Nephron progenitor cell (in vitro differentiated cells): ENCODE measurements at regions not wholly inside any gene's neighbourhood (a gene's known extent, or its start where the extent isn't known, plus 50 kb on each side); places are given as distances from the start of the nearest gene placed in this dataset.

ENCODE experiments used
- DNase-seq: peaks from one replicate; pipeline ENCODE4 v3.0.0; 2021
- H3K27ac Mint-ChIP-seq: 2 replicates; pipeline ENCODE4 v1.8.0; 2021; ENCODE audit warnings: mild to moderate bottlenecking, moderate library complexity, mixed read lengths
- H3K27me3 Mint-ChIP-seq: 2 replicates; pipeline ENCODE4 v1.8.0; 2021; ENCODE audit warnings: mild to moderate bottlenecking, low read depth, mixed read lengths; ENCODE audit not compliant: poor library complexity
- H3K36me3 Mint-ChIP-seq: 2 replicates; pipeline ENCODE4 v1.8.0; 2021; ENCODE audit warnings: low read depth, mixed read lengths
- H3K4me1 Mint-ChIP-seq: 2 replicates; pipeline ENCODE4 v1.8.0; 2021; ENCODE audit warnings: mixed read lengths
- H3K4me3 Mint-ChIP-seq: 2 replicates; pipeline ENCODE4 v1.8.0; 2021; ENCODE audit warnings: mild to moderate bottlenecking, moderate library complexity, mixed read lengths
- H3K9me3 Mint-ChIP-seq: 2 replicates; pipeline ENCODE4 v1.8.0; 2021; ENCODE audit warnings: mild to moderate bottlenecking, moderate library complexity, mixed read lengths
- TF ChIP-seq, protein P1 (sequence below): fragments of 200-600 bp; sonication (generic); IDR thresholded peaks from 2 replicates; pipeline ENCODE4 v1.5.0; 2021; ENCODE audit warnings: antibody characterized with exemption

DNA sequence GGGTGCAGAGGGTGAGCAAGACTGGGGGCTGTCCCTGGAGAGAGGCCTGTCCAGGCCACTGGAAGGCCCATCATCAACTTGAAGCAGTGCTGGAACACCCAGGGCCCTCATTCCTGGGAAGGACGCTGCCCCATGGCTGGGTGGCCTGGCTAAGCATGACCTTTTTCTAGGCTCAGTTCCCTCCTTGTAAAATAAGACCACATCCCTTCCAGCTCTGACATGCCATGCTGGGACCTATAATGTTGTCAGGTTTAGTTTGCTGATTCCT lies 62.8 kb downstream of the SYNE3 start:
- TF ChIP-seq, protein P1, sequence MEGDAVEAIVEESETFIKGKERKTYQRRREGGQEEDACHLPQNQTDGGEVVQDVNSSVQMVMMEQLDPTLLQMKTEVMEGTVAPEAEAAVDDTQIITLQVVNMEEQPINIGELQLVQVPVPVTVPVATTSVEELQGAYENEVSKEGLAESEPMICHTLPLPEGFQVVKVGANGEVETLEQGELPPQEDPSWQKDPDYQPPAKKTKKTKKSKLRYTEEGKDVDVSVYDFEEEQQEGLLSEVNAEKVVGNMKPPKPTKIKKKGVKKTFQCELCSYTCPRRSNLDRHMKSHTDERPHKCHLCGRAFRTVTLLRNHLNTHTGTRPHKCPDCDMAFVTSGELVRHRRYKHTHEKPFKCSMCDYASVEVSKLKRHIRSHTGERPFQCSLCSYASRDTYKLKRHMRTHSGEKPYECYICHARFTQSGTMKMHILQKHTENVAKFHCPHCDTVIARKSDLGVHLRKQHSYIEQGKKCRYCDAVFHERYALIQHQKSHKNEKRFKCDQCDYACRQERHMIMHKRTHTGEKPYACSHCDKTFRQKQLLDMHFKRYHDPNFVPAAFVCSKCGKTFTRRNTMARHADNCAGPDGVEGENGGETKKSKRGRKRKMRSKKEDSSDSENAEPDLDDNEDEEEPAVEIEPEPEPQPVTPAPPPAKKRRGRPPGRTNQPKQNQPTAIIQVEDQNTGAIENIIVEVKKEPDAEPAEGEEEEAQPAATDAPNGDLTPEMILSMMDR = no peak
- Mint-ChIP-seq H3K27me3 (peaks cover 19% of the 10 kb centered on the region), H3K4me3 (no peak overlapping the region), H3K9me3 (peaks cover 3% of the 10 kb centered on the region), H3K27ac (peak overlapping the region; percentile 33), H3K4me1 (peaks cover 19% of the 10 kb centered on the region), H3K36me3 (no peaks in the 10 kb centered on the region)
- no peak for DNase-seq

DNA sequence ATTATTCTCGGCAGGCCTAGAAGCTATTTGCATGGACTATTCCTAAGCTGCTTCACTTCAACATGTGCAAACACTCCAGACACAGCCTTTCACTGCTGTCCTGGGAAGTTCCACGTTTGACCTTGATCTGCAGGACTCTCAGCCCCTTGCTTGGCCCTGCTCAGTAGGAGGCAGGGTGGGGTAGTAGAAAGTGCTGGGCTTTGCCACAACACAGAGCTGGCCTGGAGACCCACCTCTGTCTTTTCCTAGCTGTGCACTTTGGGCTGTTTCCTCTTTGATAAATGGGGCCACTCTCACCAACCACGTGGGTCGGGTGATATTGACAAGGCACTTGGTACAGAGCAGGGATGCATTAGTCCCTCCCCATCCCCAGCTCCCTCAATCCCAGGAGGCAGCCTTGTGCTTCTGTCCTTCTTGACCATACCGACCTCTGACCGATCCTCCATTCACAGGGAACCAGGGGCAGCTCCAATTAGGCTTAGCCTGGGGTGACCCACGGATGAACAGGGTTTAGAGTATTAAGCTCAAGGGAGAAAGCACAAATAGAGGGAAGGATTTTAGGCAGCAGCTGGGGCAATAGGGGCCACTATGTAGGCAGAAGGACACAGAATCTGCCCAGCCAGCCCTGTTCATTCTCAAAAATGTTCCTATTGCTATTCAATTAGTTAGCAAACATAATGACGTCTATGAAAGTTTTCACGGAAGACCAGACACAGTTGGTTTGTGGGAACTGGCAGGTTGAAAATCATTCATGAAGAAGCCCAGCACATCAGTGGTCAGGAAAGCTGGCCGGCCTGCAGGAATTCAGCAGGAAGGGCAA lies 63.3 kb downstream of the SYNE3 start:
- Mint-ChIP-seq H3K36me3 (no peaks in the 10 kb centered on the region), H3K9me3 (peaks cover 3% of the 10 kb centered on the region), H3K27me3 (peaks cover 14% of the 10 kb centered on the region), H3K4me1 (peaks cover 19% of the 10 kb centered on the region), H3K27ac (peak overlapping the region; percentile 33), H3K4me3 (no peak overlapping the region)
- TF ChIP-seq, protein P1 = no peak
- DNase-seq = no peak

DNA sequence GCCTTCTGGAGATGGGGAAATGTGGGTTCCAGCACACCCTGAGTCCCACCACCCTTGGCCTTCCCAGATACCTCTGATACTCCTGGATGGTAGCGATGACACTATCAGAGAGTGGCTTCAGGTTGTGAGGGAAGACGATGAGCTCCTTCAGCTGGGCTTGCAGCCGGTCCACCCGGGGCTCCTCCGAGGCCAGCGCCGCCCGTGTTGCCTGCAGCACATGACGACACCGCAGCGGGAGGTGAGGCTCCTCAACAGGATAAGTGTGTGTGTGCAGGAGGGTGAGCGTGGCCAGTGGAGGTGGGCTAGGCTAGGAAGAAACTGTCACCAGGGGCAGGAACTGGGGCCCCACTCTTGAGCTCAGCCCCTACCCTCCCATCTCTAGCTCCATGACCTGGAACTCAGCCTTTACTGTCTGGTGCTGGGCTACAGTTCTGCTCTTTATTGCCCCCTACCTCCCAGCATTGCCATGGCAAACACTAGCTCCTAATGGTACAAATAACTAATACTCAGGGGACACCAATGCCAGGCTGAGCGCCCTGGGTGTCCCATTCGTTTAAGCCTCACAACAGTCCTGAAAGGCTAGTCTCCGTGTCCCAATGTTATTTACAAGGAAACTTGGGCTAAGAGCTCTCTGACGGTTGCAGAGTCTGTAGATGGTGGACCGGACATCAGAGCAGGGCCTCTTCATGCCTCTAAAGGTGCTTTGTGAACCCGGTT lies 64.1 kb downstream of the SYNE3 start:
- Mint-ChIP-seq H3K4me3 (no peak overlapping the region), H3K9me3 (peaks cover 3% of the 10 kb centered on the region), H3K27me3 (peaks cover 14% of the 10 kb centered on the region), H3K27ac (no peak overlapping the region), H3K36me3 (no peaks in the 10 kb centered on the region), H3K4me1 (peaks cover 19% of the 10 kb centered on the region)
- TF ChIP-seq, protein P1 = peak; percentile 35
- DNase-seq = no peak

DNA sequence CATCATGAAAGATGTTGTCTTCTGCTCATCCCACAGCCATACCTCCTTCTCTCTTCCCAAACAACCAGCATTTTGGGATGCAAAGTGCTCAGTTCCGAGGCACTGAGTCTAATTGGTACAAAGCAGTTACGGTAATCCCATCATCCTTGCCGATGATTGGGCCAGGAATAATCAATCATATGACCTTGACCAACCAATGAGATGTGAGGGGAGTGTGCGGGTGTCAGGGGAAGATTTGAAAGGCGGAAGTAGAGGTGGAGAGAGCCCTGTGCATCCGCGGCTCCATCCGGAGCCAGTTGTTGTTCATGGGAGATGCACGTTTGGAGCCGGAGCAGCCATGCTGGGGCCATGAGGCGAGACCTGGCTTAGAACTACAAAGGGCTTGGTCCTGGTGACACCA lies 67.3 kb downstream of the SYNE3 start:
- peaks cover 23% of the 10 kb centered on the region for H3K4me1 Mint-ChIP-seq
- no peak overlapping the region for H3K4me3 Mint-ChIP-seq
- TF ChIP-seq, protein P1 = no peak
- no peak overlapping the region for H3K27ac Mint-ChIP-seq
- peaks cover 3% of the 10 kb centered on the region for H3K9me3 Mint-ChIP-seq
- H3K27me3 Mint-ChIP-seq = peaks cover 4% of the 10 kb centered on the region
- no peaks in the 10 kb centered on the region for H3K36me3 Mint-ChIP-seq
- no peak for DNase-seq

DNA sequence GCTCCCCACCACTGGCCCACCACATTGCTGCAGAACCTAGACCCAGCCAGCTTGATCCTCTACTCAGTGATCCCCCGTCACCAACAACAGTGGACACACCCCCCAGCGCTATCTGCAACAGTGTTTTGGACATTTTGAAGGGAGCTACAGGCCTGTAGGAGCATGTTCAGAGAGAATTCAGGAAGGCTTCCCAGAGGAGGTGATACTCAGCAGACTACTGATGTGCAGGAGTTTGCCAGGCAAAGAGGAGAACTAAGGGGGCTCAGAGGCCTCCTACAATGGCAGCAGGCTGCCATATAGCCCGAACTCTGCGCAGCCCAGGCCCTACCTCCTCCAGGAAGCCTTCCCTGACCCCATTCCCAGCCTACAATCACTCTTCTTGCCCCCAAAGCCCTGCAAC lies 70.0 kb downstream of the SYNE3 start:
- Mint-ChIP-seq H3K36me3 (no peaks in the 10 kb centered on the region), H3K4me1 (peaks cover 18% of the 10 kb centered on the region), H3K27ac (no peak overlapping the region), H3K27me3 (peaks cover 3% of the 10 kb centered on the region), H3K9me3 (peaks cover 3% of the 10 kb centered on the region), H3K4me3 (no peak overlapping the region)
- TF ChIP-seq, protein P1 = no peak
- no peak for DNase-seq
